ENCODE measurements at regions not wholly inside any gene's neighbourhood (a gene's known extent, or its start where the extent isn't known, plus 50 kb on each side); places are given as distances from the start of the nearest gene placed in this dataset.

DNA sequence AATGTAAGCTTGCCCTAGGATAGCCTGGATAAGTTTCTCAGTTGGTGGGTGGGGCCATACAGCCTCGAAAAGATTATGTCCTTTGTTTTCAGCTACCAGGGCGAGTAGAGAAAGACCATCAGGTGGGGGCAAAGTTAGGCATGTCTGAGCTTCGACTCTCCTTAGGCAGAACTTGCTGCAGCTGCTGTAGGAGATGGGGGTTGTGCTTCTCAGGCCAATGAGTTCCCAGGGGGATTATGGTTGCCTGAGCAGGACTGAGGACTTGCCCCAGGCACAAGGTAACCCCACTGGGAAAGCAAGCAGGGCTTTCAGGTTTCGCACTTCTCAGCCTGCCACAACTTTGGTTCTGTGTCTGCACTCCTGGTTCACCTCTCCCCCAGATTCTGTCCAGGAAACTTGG lies 173.4 kb upstream of the SESN3 start:
- in situ Hi-C loops (cut with HindIII; ENCODE audit: low pct_unique_long_range_greater_than_20kb, low sequenced_read_pairs) = no loop called here
- TF ChIP-seq JUND (IDR thresholded peaks at IDR 0.05; ENCODE audit: low read depth) = no peak
- no peak for DNase-seq (ENCODE audit: low read depth in 1 of 2, low spot score in 1 of 2)

- in situ Hi-C loops (cut with HindIII; ENCODE audit: low pct_unique_long_range_greater_than_20kb, low sequenced_read_pairs) = no loop called here
- no peak for DNase-seq (ENCODE audit: low read depth in 1 of 2, low spot score in 1 of 2)
- TF ChIP-seq JUND (IDR thresholded peaks at IDR 0.05; ENCODE audit: low read depth) = no peak
These were observed 167.6 kb upstream of the SESN3 start for GRCh38 chr11:95398437-95399112.

GRCh38 chr11:95392644-95393043 lies 161.6 kb upstream of the SESN3 start:
- TF ChIP-seq JUND (IDR thresholded peaks at IDR 0.05; ENCODE audit: low read depth) = no peak
- DNase-seq (ENCODE audit: low read depth in 1 of 2, low spot score in 1 of 2) = no peak
- in situ Hi-C loops (cut with HindIII; ENCODE audit: low pct_unique_long_range_greater_than_20kb, low sequenced_read_pairs) = no loop called here

GRCh38 chr11:95389427-95389826 lies 158.4 kb upstream of the SESN3 start:
- DNase-seq (ENCODE audit: low read depth in 1 of 2, low spot score in 1 of 2) = no peak
- no peak for TF ChIP-seq JUND (IDR thresholded peaks at IDR 0.05; ENCODE audit: low read depth)
- in situ Hi-C loops (cut with HindIII; ENCODE audit: low pct_unique_long_range_greater_than_20kb, low sequenced_read_pairs) = no loop called here

DNA sequence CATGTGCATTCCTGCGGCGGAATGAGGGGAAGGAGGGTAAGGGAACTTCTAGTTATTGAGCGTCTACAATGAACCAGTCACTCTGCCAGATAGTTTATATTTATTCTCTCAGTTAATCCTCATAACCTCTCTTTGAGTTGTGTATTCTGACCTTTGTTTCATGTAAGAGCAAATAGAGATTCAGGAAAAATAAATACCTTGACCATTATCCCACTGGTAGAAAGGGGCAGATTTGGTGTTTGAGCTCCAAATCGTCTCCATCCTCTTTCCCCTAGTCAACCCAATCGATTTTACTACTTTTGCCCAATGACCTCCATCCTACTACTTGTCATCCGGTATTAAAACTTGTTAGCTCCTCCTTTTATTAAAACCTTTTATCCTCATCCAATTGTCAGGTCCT lies 157.1 kb upstream of the SESN3 start:
- DNase-seq (ENCODE audit: low read depth in 1 of 2, low spot score in 1 of 2) = no peak
- TF ChIP-seq JUND (IDR thresholded peaks at IDR 0.05; ENCODE audit: low read depth) = no peak
- in situ Hi-C loops (cut with HindIII; ENCODE audit: low pct_unique_long_range_greater_than_20kb, low sequenced_read_pairs) = no loop called here

DNA sequence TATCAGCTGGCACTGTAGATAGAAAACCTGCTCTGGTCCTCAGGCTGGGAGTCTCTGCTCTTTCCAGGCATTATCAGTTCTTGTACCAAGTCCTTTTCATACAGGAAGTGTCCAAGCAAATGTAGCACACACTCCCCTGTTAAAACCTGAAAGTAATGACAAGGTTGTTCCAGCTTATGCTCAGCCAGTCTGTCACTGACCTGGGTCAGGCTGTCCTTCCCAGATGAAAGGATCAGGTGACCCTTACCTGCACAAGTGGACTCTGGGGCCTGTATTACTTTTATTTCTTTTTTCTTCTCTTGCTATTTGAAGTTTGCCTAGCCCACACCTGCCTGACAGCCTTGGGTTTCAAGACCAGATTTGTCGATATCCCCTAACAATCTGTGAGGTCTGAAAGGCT lies 156.3 kb upstream of the SESN3 start:
- in situ Hi-C loops (cut with HindIII; ENCODE audit: low pct_unique_long_range_greater_than_20kb, low sequenced_read_pairs) = no loop called here
- DNase-seq (ENCODE audit: low read depth in 1 of 2, low spot score in 1 of 2) = no peak

GRCh38 chr11:95385577-95385976 lies 154.6 kb upstream of the SESN3 start:
- no peak for TF ChIP-seq JUND (IDR thresholded peaks at IDR 0.05; ENCODE audit: low read depth)
- no peak for DNase-seq (ENCODE audit: low read depth in 1 of 2, low spot score in 1 of 2)
- in situ Hi-C loops (cut with HindIII; ENCODE audit: low pct_unique_long_range_greater_than_20kb, low sequenced_read_pairs) = no loop called here

More for the DNA sequence above, 156.3 kb upstream of the SESN3 start:
- TF ChIP-seq JUND (IDR thresholded peaks at IDR 0.05; ENCODE audit: low read depth) = no peak

DNA sequence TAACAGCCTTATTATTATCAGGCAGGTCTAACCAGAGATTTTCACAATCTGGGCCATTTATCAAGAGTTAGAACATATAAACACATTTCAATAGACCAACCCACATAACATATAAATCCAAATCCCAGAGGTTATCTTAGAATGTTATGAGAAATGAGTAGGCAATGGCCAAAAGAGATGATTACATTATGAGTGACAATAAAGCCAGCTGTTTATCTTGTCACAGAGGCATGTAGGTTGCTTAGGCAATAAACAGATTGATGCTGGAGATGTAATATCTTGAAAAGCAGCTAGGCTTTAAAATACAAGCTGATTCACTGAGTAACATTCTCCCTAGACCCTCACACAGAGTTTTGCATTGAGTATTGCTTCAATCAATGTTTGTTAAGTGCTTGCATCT lies 148.5 kb upstream of the SESN3 start:
- in situ Hi-C loops (cut with HindIII; ENCODE audit: low pct_unique_long_range_greater_than_20kb, low sequenced_read_pairs) = no loop called here
- no peak for TF ChIP-seq JUND (IDR thresholded peaks at IDR 0.05; ENCODE audit: low read depth)
- no peak for DNase-seq (ENCODE audit: low read depth in 1 of 2, low spot score in 1 of 2)

DNA sequence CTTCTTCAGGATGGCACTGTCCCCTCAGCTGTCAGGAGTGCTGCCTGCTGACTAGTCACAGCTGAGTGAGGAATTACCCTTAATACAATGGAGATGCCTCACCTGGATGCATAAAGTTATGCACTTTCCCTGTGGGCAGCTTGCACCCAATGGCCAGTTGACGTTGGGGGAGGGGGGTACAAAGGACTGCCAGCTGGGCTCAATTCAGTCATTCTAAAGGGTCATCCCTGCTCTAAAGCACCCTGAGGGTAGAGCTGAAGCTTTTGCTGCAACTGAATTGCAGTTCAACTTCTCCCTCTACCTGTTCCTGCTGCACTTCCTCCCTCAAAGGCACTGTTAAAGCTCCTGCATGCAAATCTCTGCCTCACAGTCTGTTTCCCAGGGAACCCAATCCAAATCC lies 147.8 kb upstream of the SESN3 start:
- no peak for TF ChIP-seq JUND (IDR thresholded peaks at IDR 0.05; ENCODE audit: low read depth)
- DNase-seq (ENCODE audit: low read depth in 1 of 2, low spot score in 1 of 2) = no peak
- in situ Hi-C loops (cut with HindIII; ENCODE audit: low pct_unique_long_range_greater_than_20kb, low sequenced_read_pairs) = no loop called here

DNA sequence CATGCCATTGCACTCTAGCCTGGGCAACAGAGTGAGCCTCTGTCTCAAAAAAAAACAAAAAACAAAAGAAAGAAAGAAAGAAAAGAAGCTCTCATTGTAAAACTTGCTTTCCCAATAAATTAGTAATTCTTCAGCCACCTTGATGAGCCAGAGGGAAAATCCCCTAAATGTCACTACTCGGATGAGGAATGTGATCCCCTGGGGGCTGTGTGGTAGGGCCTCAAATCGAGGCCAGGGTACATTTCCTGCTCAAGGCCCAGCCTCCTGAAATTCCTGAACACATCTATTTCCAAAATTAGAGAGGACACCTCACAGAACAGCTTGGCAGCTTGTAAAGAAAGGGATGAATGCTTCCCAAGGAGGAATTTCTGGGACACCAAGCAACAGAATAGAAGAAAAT lies 147.1 kb upstream of the SESN3 start:
- in situ Hi-C loops (cut with HindIII; ENCODE audit: low pct_unique_long_range_greater_than_20kb, low sequenced_read_pairs) = no loop called here
- TF ChIP-seq JUND (IDR thresholded peaks at IDR 0.05; ENCODE audit: low read depth) = no peak
- DNase-seq (ENCODE audit: low read depth in 1 of 2, low spot score in 1 of 2) = no peak

- in situ Hi-C loops (cut with HindIII; ENCODE audit: low pct_unique_long_range_greater_than_20kb, low sequenced_read_pairs) = no loop called here
- TF ChIP-seq JUND (IDR thresholded peaks at IDR 0.05; ENCODE audit: low read depth) = no peak
- DNase-seq (ENCODE audit: low read depth in 1 of 2, low spot score in 1 of 2) = no peak
These were observed 144.9 kb upstream of the SESN3 start for GRCh38 chr11:95375886-95376285.

- no peak for DNase-seq (ENCODE audit: low read depth in 1 of 2, low spot score in 1 of 2)
- in situ Hi-C loops (cut with HindIII; ENCODE audit: low pct_unique_long_range_greater_than_20kb, low sequenced_read_pairs) = no loop called here
- TF ChIP-seq JUND (IDR thresholded peaks at IDR 0.05; ENCODE audit: low read depth) = no peak
These were observed 144.4 kb upstream of the SESN3 start for GRCh38 chr11:95375451-95375850.

- in situ Hi-C loops (cut with HindIII; ENCODE audit: low pct_unique_long_range_greater_than_20kb, low sequenced_read_pairs) = no loop called here
- TF ChIP-seq JUND (IDR thresholded peaks at IDR 0.05; ENCODE audit: low read depth) = no peak
- no peak for DNase-seq (ENCODE audit: low read depth in 1 of 2, low spot score in 1 of 2)
These were observed 143.1 kb upstream of the SESN3 start for GRCh38 chr11:95374105-95374504.

- in situ Hi-C loops (cut with HindIII; ENCODE audit: low pct_unique_long_range_greater_than_20kb, low sequenced_read_pairs) = no loop called here
- DNase-seq (ENCODE audit: low read depth in 1 of 2, low spot score in 1 of 2) = no peak
- no peak for TF ChIP-seq JUND (IDR thresholded peaks at IDR 0.05; ENCODE audit: low read depth)
These were observed 142.2 kb upstream of the SESN3 start for GRCh38 chr11:95373241-95373640.

Measured in T47D (cell line).